Lung (tissue), 11 donors: ENCODE measurements at regions not wholly inside any gene's neighbourhood (a gene's known extent, or its start where the extent isn't known, plus 50 kb on each side); places are given as distances from the start of the nearest gene placed in this dataset.

Experiments used
- ATAC-seq: fragments of 200-7000 bp; cut with Tn5 transposase; one replicate; pipeline ENCODE4 v1.9.1; 2020; ENCODE audit warnings: moderate number of reproducible peaks; ENCODE audit not compliant: insufficient read depth, low FRiP score
- DNase-seq, 3 donors: peaks; one replicate each; pipeline ENCODE4 v3.0.0-alpha.2; 2013 to 2017
- H3K27ac ChIP-seq, 2 donors: one replicate each; pipeline ENCODE4 v1.5.1; 2013; ENCODE audit warnings: mild to moderate bottlenecking in 2 of 2, moderate library complexity in 2 of 2, control low read depth in 1 of 2, inconsistent platforms in 1 of 2, low read depth in 1 of 2, low read length in 1 of 2
- H3K27me3 ChIP-seq, 3 donors: one replicate each; pipeline ENCODE4 v1.5.1; 2013; ENCODE audit warnings: low read length in 2 of 3; ENCODE audit not compliant: control insufficient read depth in 3 of 3, insufficient read depth in 3 of 3
- H3K36me3 ChIP-seq, 4 donors: one replicate each; pipeline ENCODE4 v1.5.1; 2013; ENCODE audit warnings: low read length in 4 of 4, mild to moderate bottlenecking in 1 of 4, moderate library complexity in 1 of 4; ENCODE audit not compliant: control insufficient read depth in 4 of 4, insufficient read depth in 4 of 4
- H3K4me1 ChIP-seq, 5 donors: one replicate each; pipeline ENCODE4 v1.5.1; 2013; ENCODE audit warnings: low read length in 5 of 5, mild to moderate bottlenecking in 2 of 5, moderate library complexity in 1 of 5; ENCODE audit not compliant: control insufficient read depth in 5 of 5, insufficient read depth in 5 of 5
- H3K4me3 ChIP-seq: one replicate; pipeline ENCODE4 v1.5.1; 2013; ENCODE audit warnings: mild to moderate bottlenecking, control low read depth, moderate library complexity
- H3K9ac ChIP-seq, 2 donors: one replicate each; pipeline ENCODE4 v1.5.1; 2013; ENCODE audit warnings: low read length in 2 of 2, control low read depth in 1 of 2; ENCODE audit not compliant: insufficient read depth in 1 of 2
- H3K9me3 ChIP-seq, 4 donors: one replicate each; pipeline ENCODE4 v1.5.1; 2013; ENCODE audit warnings: low read length in 3 of 4, mild to moderate bottlenecking in 1 of 4, moderate library complexity in 1 of 4; ENCODE audit not compliant: control insufficient read depth in 4 of 4, insufficient read depth in 3 of 4
- CTCF ChIP-seq: IDR thresholded peaks from 2 replicates; pipeline ENCODE4 v1.5.1; 2012; ENCODE audit warnings: mild to moderate bottlenecking; ENCODE audit errors: control extremely low read depth, extremely low read depth
- WGBS, 2 donors: extraction: QIAGEN DNeasy Blood & Tissue Kit; methylation state at CpG; one replicate each; pipeline ENCODE4 v1.1.7; 2013; 5-methylcytosine and 5-hydroxymethylcytosine counted together
- donor health status: control.
- donor health status: control.
- donor health status: Bipolar disorder and iron deficiency.
- donor health status: healthy.
- donor health status: DM: yes; HTN: yes; CAD: no.

GRCh38 chr9:102767076-102767475 lies 228.1 kb upstream of the CYLC2 start:
- Histone ChIP-seq H3K27me3 (no peaks in the 10 kb centered on the region), H3K36me3 (no peaks in the 10 kb centered on the region), H3K9ac (no peak overlapping the region), H3K9me3 (no peaks in the 10 kb centered on the region), H3K27ac (no peak overlapping the region), H3K4me3 (no peak overlapping the region), H3K4me1 (no peaks in the 10 kb centered on the region)
- no peak for ATAC-seq
- no peak for DNase-seq
- WGBS, 2 donors, result 75 to 87% methylated on average over 4 of the region's 4 CpGs
- no peak for TF ChIP-seq CTCF

GRCh38 chr9:102740578-102740977 lies 254.6 kb upstream of the CYLC2 start:
- no peak for ATAC-seq
- no peak for TF ChIP-seq CTCF
- H3K9me3 ChIP-seq, result no peaks in the 10 kb centered on the region
- no peaks in the 10 kb centered on the region for H3K4me1 ChIP-seq
- WGBS, 2 donors, result 51 to 65% methylated on average over 1 of the region's 1 CpG
- no peak overlapping the region for H3K4me3 ChIP-seq
- DNase-seq, result no peak
- no peaks in the 10 kb centered on the region for H3K36me3 ChIP-seq
- no peak overlapping the region for H3K27ac ChIP-seq
- no peaks in the 10 kb centered on the region for H3K27me3 ChIP-seq
- H3K9ac ChIP-seq, result no peak overlapping the region

GRCh38 chr9:102728946-102729345 lies 266.2 kb upstream of the CYLC2 start:
- H3K4me1 ChIP-seq, result no peaks in the 10 kb centered on the region

More at GRCh38 chr9:102728946-102729345, 266.2 kb upstream of the CYLC2 start:
- H3K9me3 ChIP-seq, result peaks cover 0 to 5% (median 2%) of the 10 kb centered on the region in 4 donors
- no peak overlapping the region for H3K9ac ChIP-seq
- WGBS, 2 donors, result 87 to 89% methylated on average over 6 of the region's 6 CpGs
- no peak for TF ChIP-seq CTCF
- H3K4me3 ChIP-seq, result no peak overlapping the region
- H3K27ac ChIP-seq, result no peak overlapping the region
- DNase-seq (no peak), ATAC-seq (no peak)
- no peaks in the 10 kb centered on the region for H3K36me3 ChIP-seq
- no peaks in the 10 kb centered on the region for H3K27me3 ChIP-seq
